IMR-90 (cell line): ENCODE measurements at regions not wholly inside any gene's neighbourhood (a gene's known extent, or its start where the extent isn't known, plus 50 kb on each side); places are given as distances from the start of the nearest gene placed in this dataset.

Experiments
- ATAC-seq: fragments of 200-7000 bp; cut with Tn5 transposase; 2 replicates; pipeline ENCODE4 v1.9.1; 2020; ENCODE audit warnings: low read depth, mild to moderate bottlenecking, moderate library complexity
- BruUV-seq: library from RNA; stranded (reverse); fragments of 400-500 nt; replicated peaks from 2 replicates; lab custom pipeline; 2021; lab: Mats Ljungman, UMichigan
- CTCF ChIA-PET: fragments of 300-600 bp; formaldehyde crosslinking; extraction: SDS; loops from one replicate; lab custom pipeline; 2021; ENCODE audit warnings: antibody characterized with exemption; lab: Yijun Ruan, JAX
- POLR2A ChIA-PET: fragments of 300-600 bp; sonication (Branson Sonifier 250); formaldehyde crosslinking; loops from one replicate; lab custom pipeline; 2022; ENCODE audit warnings: antibody characterized with exemption; ENCODE audit not compliant: unreplicated experiment; lab: Charles Lee
- DNase-seq: peaks from one replicate; pipeline ENCODE4 v3.0.0; 2013
- H2AFZ ChIP-seq: replicated peaks from 2 replicates; pipeline ENCODE3; 2013; ENCODE audit warnings: low read length, mild to moderate bottlenecking; ENCODE audit not compliant: poor library complexity
- H2AK5ac ChIP-seq: 2 replicates; pipeline ENCODE4 v1.6.1; 2013; ENCODE audit warnings: low read depth, low read length, inconsistent platforms
- H2AK9ac ChIP-seq: replicated peaks from 2 replicates; pipeline ENCODE3; 2013; ENCODE audit warnings: mild to moderate bottlenecking, low read depth, low read length, moderate library complexity; ENCODE audit not compliant: poor library complexity
- H2BK120ac ChIP-seq: 2 replicates; pipeline ENCODE4 v1.6.1; 2013; ENCODE audit warnings: low read depth, low read length, inconsistent platforms
- H2BK15ac ChIP-seq: 3 replicates; pipeline ENCODE4 v1.6.1; 2013; ENCODE audit warnings: low read depth, low read length, inconsistent platforms
- H2BK20ac ChIP-seq: 2 replicates; pipeline ENCODE4 v1.6.1; 2013; ENCODE audit warnings: low read depth, mild to moderate bottlenecking, inconsistent platforms, low read length, moderate library complexity
- H2BK5ac ChIP-seq: 2 replicates; pipeline ENCODE4 v1.6.1; 2013; ENCODE audit warnings: mild to moderate bottlenecking, low read depth, low read length, inconsistent platforms; ENCODE audit not compliant: poor library complexity, severe bottlenecking
- H3K14ac ChIP-seq: replicated peaks from 2 replicates; pipeline ENCODE4 v1.6.1; 2013; ENCODE audit warnings: low read depth, low read length, inconsistent platforms
- H3K18ac ChIP-seq: 2 replicates; pipeline ENCODE4 v1.6.1; 2013; ENCODE audit warnings: low read depth, low read length, control low read depth
- H3K23ac ChIP-seq: 2 replicates; pipeline ENCODE4 v1.6.1; 2013; ENCODE audit warnings: low read depth, low read length, inconsistent platforms
- H3K27ac ChIP-seq: 2 replicates; pipeline ENCODE4 v1.5.1; 2013; ENCODE audit warnings: mild to moderate bottlenecking, control low read depth, low read length; ENCODE audit not compliant: insufficient read depth
- H3K27me3 ChIP-seq: 2 replicates; pipeline ENCODE4 v1.6.1; 2013; ENCODE audit warnings: low read length; ENCODE audit not compliant: control insufficient read depth, insufficient read depth
- H3K36me3 ChIP-seq: 2 replicates; pipeline ENCODE4 v1.6.1; 2013; ENCODE audit warnings: low read length, mixed read lengths; ENCODE audit not compliant: control insufficient read depth, insufficient read depth
- H3K4ac ChIP-seq: 2 replicates; pipeline ENCODE4 v1.6.1; 2013; ENCODE audit warnings: low read depth, low read length, inconsistent platforms
- H3K4me1 ChIP-seq: 2 replicates; pipeline ENCODE4 v1.6.1; 2013; ENCODE audit warnings: low read length, mixed read lengths; ENCODE audit not compliant: control insufficient read depth, insufficient read depth
- H3K4me2 ChIP-seq: 2 replicates; pipeline ENCODE4 v1.6.1; 2013; ENCODE audit warnings: low read depth, mild to moderate bottlenecking, control low read depth, low read length, moderate library complexity
- H3K4me3 ChIP-seq: 2 replicates; pipeline ENCODE4 v1.5.1; 2013; ENCODE audit warnings: low read depth, mild to moderate bottlenecking, control low read depth, low read length, moderate library complexity; ENCODE audit not compliant: insufficient read depth
- H3K56ac ChIP-seq: 2 replicates; pipeline ENCODE4 v1.6.1; 2013; ENCODE audit warnings: low read length, inconsistent platforms; ENCODE audit not compliant: insufficient read depth; ENCODE audit errors: extremely low read depth
- H3K79me1 ChIP-seq, 2 experiments: 2 replicates each; pipeline ENCODE4 v1.6.1; 2013; ENCODE audit warnings: low read length in 2 of 2, inconsistent platforms in 1 of 2, low read depth in 1 of 2
- H3K9ac ChIP-seq: 2 replicates; pipeline ENCODE4 v1.6.1; 2013; ENCODE audit warnings: low read depth, low read length, control low read depth
- H3K9me1 ChIP-seq: 2 replicates; pipeline ENCODE4 v1.6.1; 2013; ENCODE audit warnings: low read length, inconsistent platforms; ENCODE audit not compliant: insufficient read depth
- H3K9me3 ChIP-seq: 2 replicates; pipeline ENCODE4 v1.6.1; 2013; ENCODE audit warnings: low read length; ENCODE audit not compliant: control insufficient read depth, insufficient read depth
- H4K20me1 ChIP-seq: 2 replicates; pipeline ENCODE4 v1.6.1; 2013; ENCODE audit warnings: low read length, inconsistent platforms; ENCODE audit not compliant: insufficient read depth
- H4K5ac ChIP-seq: 2 replicates; pipeline ENCODE4 v1.6.1; 2013; ENCODE audit warnings: mild to moderate bottlenecking, low read depth, low read length, control low read depth
- H4K8ac ChIP-seq, 2 experiments: 2 replicates each; pipeline ENCODE4 v1.6.1; 2013; ENCODE audit warnings: low read depth in 2 of 2, low read length in 2 of 2, control low read depth in 1 of 2, inconsistent platforms in 1 of 2
- H4K91ac ChIP-seq: 2 replicates; pipeline ENCODE4 v1.6.1; 2013; ENCODE audit warnings: low read depth, low read length, inconsistent platforms; ENCODE audit not compliant: insufficient read depth
- BHLHE40 ChIP-seq: fragments of 150-350 bp; IDR thresholded peaks from 2 replicates; pipeline ENCODE4 v1.6.1; 2016; ENCODE audit warnings: mild to moderate bottlenecking, low read depth, low read length
- CEBPB ChIP-seq: IDR thresholded peaks from 2 replicates; pipeline ENCODE4 v1.6.1; 2012; ENCODE audit warnings: low read depth, low read length, improper control_type of control experiment
- CHD1 ChIP-seq: IDR thresholded peaks from 2 replicates; pipeline ENCODE4 v1.6.1; 2012; ENCODE audit warnings: low read depth, low read length, improper control_type of control experiment
- FOS ChIP-seq: fragments of 150-350 bp; IDR thresholded peaks from 2 replicates; pipeline ENCODE4 v1.6.1; 2016; ENCODE audit warnings: low read depth, low read length
- MAFK ChIP-seq: IDR thresholded peaks from 2 replicates; pipeline ENCODE4 v1.6.1; 2012; ENCODE audit warnings: low read depth, low read length, improper control_type of control experiment
- MAZ ChIP-seq: IDR thresholded peaks from 2 replicates; pipeline ENCODE4 v1.6.1; 2012; ENCODE audit warnings: low read depth, mild to moderate bottlenecking, low read length, improper control_type of control experiment, moderate library complexity, borderline replicate concordance
- MXI1 ChIP-seq: IDR thresholded peaks from 2 replicates; pipeline ENCODE4 v1.6.1; 2012; ENCODE audit warnings: low read depth, mild to moderate bottlenecking, low read length, moderate library complexity, borderline replicate concordance
- POLR2A ChIP-seq: IDR thresholded peaks from 2 replicates; pipeline ENCODE4 v1.6.1; 2012; ENCODE audit warnings: mild to moderate bottlenecking, low read depth, low read length
- RAD21 ChIP-seq: IDR thresholded peaks from 2 replicates; pipeline ENCODE4 v1.6.1; 2012; ENCODE audit warnings: low read length, improper control_type of control experiment
- RCOR1 ChIP-seq: IDR thresholded peaks from 2 replicates; pipeline ENCODE4 v1.6.1; 2012; ENCODE audit warnings: mild to moderate bottlenecking, low read length, improper control_type of control experiment; ENCODE audit not compliant: insufficient replicate concordance
- RFX5 ChIP-seq: IDR thresholded peaks from 2 replicates; pipeline ENCODE4 v1.8.0; 2012; ENCODE audit warnings: low read depth, mild to moderate bottlenecking, low read length, moderate library complexity
- SMC3 ChIP-seq: fragments of 150-350 bp; IDR thresholded peaks from 2 replicates; pipeline ENCODE4 v1.6.1; 2016; ENCODE audit warnings: low read depth, mild to moderate bottlenecking, antibody characterized with exemption, low read length, moderate library complexity
- WGBS, 2 experiments: methylation state at CpG; one replicate each; pipeline versions ENCODE4 v1.1.5 to v1.1.7; 2013; ENCODE audit warnings: missing lambda C conversion rate in 2 of 2; ENCODE audit not compliant: insufficient read length in 1 of 2; ENCODE audit errors: extremely low coverage in 2 of 2; 5-methylcytosine and 5-hydroxymethylcytosine counted together
- dilution Hi-C: fragments of 300-500 bp; cut with HindIII; formaldehyde crosslinking; loops from one replicate; pipeline ENCODE4 v1.14.3; 2018; ENCODE audit warnings: low sequenced_read_pairs; ENCODE audit not compliant: unreplicated experiment
- in situ Hi-C: fragments of 300-500 bp; cut with MboI; formaldehyde crosslinking; loops from 3 replicates; pipeline ENCODE4 v1.14.3; 2019; ENCODE audit warnings: low sequenced_read_pairs, inconsistent platforms, mixed read lengths
- intact Hi-C: fragments of 100-400 bp; cut with micrococcal nuclease; formaldehyde crosslinking; loops from 2 replicates; pipeline ENCODE4 v1.10.0; 2022
- TF ChIP-seq, protein P1 (sequence below): fragments of 150-350 bp; IDR thresholded peaks from 2 replicates; pipeline ENCODE4 v1.6.1; 2017; ENCODE audit warnings: mild to moderate bottlenecking, antibody characterized with exemption, low read length, low read depth
- TF ChIP-seq, protein P2 (sequence below): conservative IDR thresholded peaks from 2 replicates; pipeline ENCODE4 v1.5.1; 2012; ENCODE audit warnings: mild to moderate bottlenecking, low read depth, low read length, improper control_type of control experiment
- TF ChIP-seq, protein P3 (sequence below): fragments of 150-350 bp; IDR thresholded peaks from 2 replicates; pipeline ENCODE4 v1.6.1; 2016; ENCODE audit warnings: low read depth, mild to moderate bottlenecking, low read length, moderate library complexity, borderline replicate concordance

DNA sequence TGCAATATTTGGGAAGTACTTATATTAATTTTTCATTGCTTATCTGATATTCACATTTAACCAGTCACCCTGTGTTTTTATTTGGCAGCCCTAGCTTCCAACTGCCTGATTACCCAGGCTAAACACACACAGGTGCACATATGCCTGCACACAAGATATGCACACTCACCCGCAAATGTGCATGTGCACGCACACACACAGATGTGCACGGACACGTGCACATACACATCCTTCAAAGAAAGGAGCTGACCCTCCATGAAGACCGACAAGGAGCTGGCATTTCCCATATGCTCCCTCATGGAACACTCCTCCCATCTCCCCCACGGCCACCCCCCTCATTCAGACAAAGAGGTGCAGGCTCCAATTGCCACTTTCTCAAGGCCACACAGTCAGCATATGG lies 242.2 kb downstream of the ENGASE start:
- Histone ChIP-seq H2AK9ac (no peak overlapping the region), H3K18ac (no peak overlapping the region), H3K4me3 (no peak overlapping the region), H2BK15ac (no peak overlapping the region), H4K91ac (no peak overlapping the region), H3K23ac (no peak overlapping the region), H3K79me1 (no peaks in the 10 kb centered on the region), H3K4me1 (no peaks in the 10 kb centered on the region), H3K27me3 (peaks cover 20% of the 10 kb centered on the region), H2BK20ac (no peak overlapping the region), H3K56ac (no peak overlapping the region), H3K4me2 (no peak overlapping the region), H4K8ac (no peak overlapping the region), H3K27ac (no peak overlapping the region), H3K9ac (no peak overlapping the region), H2AK5ac (no peak overlapping the region), H3K9me1 (no peaks in the 10 kb centered on the region), H3K36me3 (no peaks in the 10 kb centered on the region), H3K14ac (no peak overlapping the region), H4K5ac (no peak overlapping the region), H3K4ac (no peak overlapping the region), H3K9me3 (no peaks in the 10 kb centered on the region), H2AFZ (no peak overlapping the region), H4K20me1 (no peaks in the 10 kb centered on the region), H2BK5ac (no peak overlapping the region), H2BK120ac (no peak overlapping the region)
- no TSS peak for BruUV-seq
- CTCF ChIA-PET: no interaction called here
- POLR2A ChIA-PET: no interaction called here
- DNase-seq (no peak), ATAC-seq (no peak)
- in situ Hi-C loops (no loop called here), intact Hi-C loops (no loop called here), dilution Hi-C loops (no loop called here)
- no peak for TF ChIP-seq MAZ
- TF ChIP-seq POLR2A: no peak
- no peak for TF ChIP-seq CEBPB
- no peak for TF ChIP-seq BHLHE40
- no peak for TF ChIP-seq MAFK
- TF ChIP-seq RFX5: no peak
- TF ChIP-seq FOS: no peak
- TF ChIP-seq MXI1: no peak
- TF ChIP-seq, protein P1, sequence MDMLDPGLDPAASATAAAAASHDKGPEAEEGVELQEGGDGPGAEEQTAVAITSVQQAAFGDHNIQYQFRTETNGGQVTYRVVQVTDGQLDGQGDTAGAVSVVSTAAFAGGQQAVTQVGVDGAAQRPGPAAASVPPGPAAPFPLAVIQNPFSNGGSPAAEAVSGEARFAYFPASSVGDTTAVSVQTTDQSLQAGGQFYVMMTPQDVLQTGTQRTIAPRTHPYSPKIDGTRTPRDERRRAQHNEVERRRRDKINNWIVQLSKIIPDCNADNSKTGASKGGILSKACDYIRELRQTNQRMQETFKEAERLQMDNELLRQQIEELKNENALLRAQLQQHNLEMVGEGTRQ: no peak
- TF ChIP-seq RAD21: no peak
- TF ChIP-seq RCOR1: no peak
- TF ChIP-seq CHD1: no peak
- no peak for TF ChIP-seq SMC3
- TF ChIP-seq, protein P2, sequence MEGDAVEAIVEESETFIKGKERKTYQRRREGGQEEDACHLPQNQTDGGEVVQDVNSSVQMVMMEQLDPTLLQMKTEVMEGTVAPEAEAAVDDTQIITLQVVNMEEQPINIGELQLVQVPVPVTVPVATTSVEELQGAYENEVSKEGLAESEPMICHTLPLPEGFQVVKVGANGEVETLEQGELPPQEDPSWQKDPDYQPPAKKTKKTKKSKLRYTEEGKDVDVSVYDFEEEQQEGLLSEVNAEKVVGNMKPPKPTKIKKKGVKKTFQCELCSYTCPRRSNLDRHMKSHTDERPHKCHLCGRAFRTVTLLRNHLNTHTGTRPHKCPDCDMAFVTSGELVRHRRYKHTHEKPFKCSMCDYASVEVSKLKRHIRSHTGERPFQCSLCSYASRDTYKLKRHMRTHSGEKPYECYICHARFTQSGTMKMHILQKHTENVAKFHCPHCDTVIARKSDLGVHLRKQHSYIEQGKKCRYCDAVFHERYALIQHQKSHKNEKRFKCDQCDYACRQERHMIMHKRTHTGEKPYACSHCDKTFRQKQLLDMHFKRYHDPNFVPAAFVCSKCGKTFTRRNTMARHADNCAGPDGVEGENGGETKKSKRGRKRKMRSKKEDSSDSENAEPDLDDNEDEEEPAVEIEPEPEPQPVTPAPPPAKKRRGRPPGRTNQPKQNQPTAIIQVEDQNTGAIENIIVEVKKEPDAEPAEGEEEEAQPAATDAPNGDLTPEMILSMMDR: no peak
- TF ChIP-seq, protein P3, sequence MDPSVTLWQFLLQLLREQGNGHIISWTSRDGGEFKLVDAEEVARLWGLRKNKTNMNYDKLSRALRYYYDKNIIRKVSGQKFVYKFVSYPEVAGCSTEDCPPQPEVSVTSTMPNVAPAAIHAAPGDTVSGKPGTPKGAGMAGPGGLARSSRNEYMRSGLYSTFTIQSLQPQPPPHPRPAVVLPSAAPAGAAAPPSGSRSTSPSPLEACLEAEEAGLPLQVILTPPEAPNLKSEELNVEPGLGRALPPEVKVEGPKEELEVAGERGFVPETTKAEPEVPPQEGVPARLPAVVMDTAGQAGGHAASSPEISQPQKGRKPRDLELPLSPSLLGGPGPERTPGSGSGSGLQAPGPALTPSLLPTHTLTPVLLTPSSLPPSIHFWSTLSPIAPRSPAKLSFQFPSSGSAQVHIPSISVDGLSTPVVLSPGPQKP: no peak
- 54% methylated on average over 5 of the region's 6 CpGs; no CpG with 5 or more reads in 1 of the 2 experiments for WGBS, 2 experiments
